ENCODE measurements at regions not wholly inside any gene's neighbourhood (a gene's known extent, or its start where the extent isn't known, plus 50 kb on each side); places are given as distances from the start of the nearest gene placed in this dataset.

GRCh38 chr7:13153742-13154141 lies 466.3 kb downstream of the ARL4A start:
- Histone ChIP-seq H3K79me2 (ENCODE audit: insufficient read depth, low read depth, low read length) (no peaks in the 10 kb centered on the region), H3K36me3 (ENCODE audit: insufficient read depth, low read length) (no peaks in the 10 kb centered on the region), H3K9me3 (ENCODE audit: low read length) (no peaks in the 10 kb centered on the region), H3K27ac (ENCODE audit: low read depth, low read length, poor library complexity, severe bottlenecking) (no peak overlapping the region), H3K4me1 (ENCODE audit: insufficient read depth, low read length, poor library complexity, severe bottlenecking) (no peaks in the 10 kb centered on the region), H3K4me2 (ENCODE audit: low read length) (no peak overlapping the region), H2AFZ (ENCODE audit: low read length) (no peak overlapping the region), H3K4me3 (ENCODE audit: low read depth, low read length, poor library complexity, severe bottlenecking) (no peak overlapping the region), H4K20me1 (ENCODE audit: insufficient read depth, low read length) (no peaks in the 10 kb centered on the region), H3K9me2 (ENCODE audit: insufficient read depth, low read length) (no peaks in the 10 kb centered on the region)
- no TSS peak for BruUV-seq (replicated peaks)
- intact Hi-C loops (cut with micrococcal nuclease; ENCODE audit: unreplicated experiment), result no loop called here
- no peak for DNase-seq (ENCODE audit: low spot score)
- TF ChIP-seq EZH2phosphoT487 (IDR thresholded peaks at IDR 0.05; ENCODE audit: borderline replicate concordance, low read depth, low read length) (no peak), CTCF (conservative IDR thresholded peaks at IDR 0.05; ENCODE audit: low read length) (no peak)
- POLR2A ChIA-PET, result no interaction called here
- CTCF ChIA-PET (ENCODE audit: unreplicated experiment), result no interaction called here

- Histone ChIP-seq H3K36me3 (ENCODE audit: insufficient read depth, low read length) (no peaks in the 10 kb centered on the region), H3K4me3 (ENCODE audit: low read depth, low read length, poor library complexity, severe bottlenecking) (no peak overlapping the region), H3K4me2 (ENCODE audit: low read length) (no peak overlapping the region), H3K79me2 (ENCODE audit: insufficient read depth, low read depth, low read length) (no peaks in the 10 kb centered on the region), H2AFZ (ENCODE audit: low read length) (no peak overlapping the region), H3K27ac (ENCODE audit: low read depth, low read length, poor library complexity, severe bottlenecking) (no peak overlapping the region), H4K20me1 (ENCODE audit: insufficient read depth, low read length) (no peaks in the 10 kb centered on the region), H3K4me1 (ENCODE audit: insufficient read depth, low read length, poor library complexity, severe bottlenecking) (no peaks in the 10 kb centered on the region), H3K9me2 (ENCODE audit: insufficient read depth, low read length) (no peaks in the 10 kb centered on the region), H3K9me3 (ENCODE audit: low read length) (no peaks in the 10 kb centered on the region)
- TF ChIP-seq CTCF (conservative IDR thresholded peaks at IDR 0.05; ENCODE audit: low read length) (no peak), EZH2phosphoT487 (IDR thresholded peaks at IDR 0.05; ENCODE audit: borderline replicate concordance, low read depth, low read length) (no peak)
- BruUV-seq (replicated peaks), result no TSS peak
- CTCF ChIA-PET (ENCODE audit: unreplicated experiment), result no interaction called here
- no peak for DNase-seq (ENCODE audit: low spot score)
- intact Hi-C loops (cut with micrococcal nuclease; ENCODE audit: unreplicated experiment), result no loop called here
- POLR2A ChIA-PET, result no interaction called here
These were observed 467.8 kb downstream of the ARL4A start for GRCh38 chr7:13155188-13155587.

- Histone ChIP-seq H3K9me3 (ENCODE audit: low read length) (no peaks in the 10 kb centered on the region), H3K9me2 (ENCODE audit: insufficient read depth, low read length) (no peaks in the 10 kb centered on the region), H3K79me2 (ENCODE audit: insufficient read depth, low read depth, low read length) (no peaks in the 10 kb centered on the region), H3K4me2 (ENCODE audit: low read length) (no peak overlapping the region), H3K36me3 (ENCODE audit: insufficient read depth, low read length) (no peaks in the 10 kb centered on the region), H3K27ac (ENCODE audit: low read depth, low read length, poor library complexity, severe bottlenecking) (no peak overlapping the region), H3K4me3 (ENCODE audit: low read depth, low read length, poor library complexity, severe bottlenecking) (no peak overlapping the region), H3K4me1 (ENCODE audit: insufficient read depth, low read length, poor library complexity, severe bottlenecking) (no peaks in the 10 kb centered on the region), H2AFZ (ENCODE audit: low read length) (no peak overlapping the region), H4K20me1 (ENCODE audit: insufficient read depth, low read length) (no peaks in the 10 kb centered on the region)
- POLR2A ChIA-PET, result interaction anchor here (0.7 kb wide), 1 partner anchor 460 kb away, joined by 3 read pairs; no protein-coding TSS in a partner anchor
- intact Hi-C loops (cut with micrococcal nuclease; ENCODE audit: unreplicated experiment), result no loop called here
- BruUV-seq (replicated peaks), result no TSS peak
- no peak for DNase-seq (ENCODE audit: low spot score)
- CTCF ChIA-PET (ENCODE audit: unreplicated experiment), result no interaction called here
- no peak for TF ChIP-seq EZH2phosphoT487 (IDR thresholded peaks at IDR 0.05; ENCODE audit: borderline replicate concordance, low read depth, low read length)
- TF ChIP-seq CTCF (conservative IDR thresholded peaks at IDR 0.05; ENCODE audit: low read length), result no peak
These were observed 471.6 kb downstream of the ARL4A start for GRCh38 chr7:13159003-13159402.

Data from OCI-LY7 (cell line).